GM12864 (cell line): ENCODE measurements at regions not wholly inside any gene's neighbourhood (a gene's known extent, or its start where the extent isn't known, plus 50 kb on each side); places are given as distances from the start of the nearest gene placed in this dataset.

ENCODE experiments used
- DNase-seq: peaks from one replicate; pipeline ENCODE4 v3.0.0-alpha.2; 2011; ENCODE audit warnings: low read depth
- H3K4me3 ChIP-seq: 2 replicates; pipeline ENCODE4 v1.5.1; 2011; ENCODE audit warnings: mild to moderate bottlenecking, low read depth, low read length, control low read depth
- TF ChIP-seq, protein P1 (sequence below): IDR thresholded peaks from 2 replicates; pipeline ENCODE4 v1.5.1; 2011; ENCODE audit warnings: low read depth, mild to moderate bottlenecking, moderate library complexity, low read length, control low read depth, inconsistent platforms; ENCODE audit errors: missing control alignments

DNA sequence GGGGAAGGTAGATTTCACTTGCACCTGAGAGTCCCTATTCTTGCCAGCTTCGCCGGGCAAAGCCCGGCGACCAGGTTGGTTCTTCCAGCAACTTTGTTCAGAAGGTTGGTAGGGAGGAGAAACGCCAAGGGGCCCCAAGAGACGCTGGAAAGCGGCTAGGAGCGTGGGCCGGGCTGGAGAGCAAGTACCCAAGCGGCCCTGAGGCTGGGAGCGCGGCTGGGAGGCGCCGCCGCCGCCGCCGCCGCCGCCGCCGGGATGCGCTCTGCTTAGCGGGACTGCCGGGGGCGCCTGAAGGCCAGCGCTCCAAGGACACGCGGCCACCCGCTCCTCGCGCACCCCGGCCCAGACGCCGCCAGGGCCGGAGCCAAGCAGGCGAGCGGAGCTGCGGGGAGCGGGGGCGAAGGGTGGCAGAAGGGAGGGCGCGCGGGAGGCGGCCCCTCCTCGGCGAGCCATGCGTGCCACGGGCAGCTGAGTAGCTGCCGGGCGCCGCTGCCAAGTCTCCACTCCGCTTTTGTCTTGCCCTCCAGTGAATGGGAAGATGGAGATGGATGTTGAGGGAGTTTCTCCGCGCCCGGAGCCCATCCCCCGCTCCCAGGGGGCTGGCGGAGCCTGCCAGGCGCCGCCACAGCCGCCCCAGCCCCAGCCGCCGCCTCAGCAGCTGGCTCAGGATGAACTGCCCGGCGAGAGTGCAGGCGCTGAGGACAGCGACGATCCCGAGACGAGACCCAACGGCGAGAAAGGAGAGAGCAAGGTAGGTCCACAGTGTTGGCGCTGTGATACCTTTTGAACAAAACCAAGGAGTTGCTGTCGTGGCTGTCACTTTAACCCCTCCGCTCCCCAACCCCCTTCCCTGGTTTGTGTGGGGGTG is 227.4 kb upstream of the AZI2 start:
- TF ChIP-seq, protein P1, sequence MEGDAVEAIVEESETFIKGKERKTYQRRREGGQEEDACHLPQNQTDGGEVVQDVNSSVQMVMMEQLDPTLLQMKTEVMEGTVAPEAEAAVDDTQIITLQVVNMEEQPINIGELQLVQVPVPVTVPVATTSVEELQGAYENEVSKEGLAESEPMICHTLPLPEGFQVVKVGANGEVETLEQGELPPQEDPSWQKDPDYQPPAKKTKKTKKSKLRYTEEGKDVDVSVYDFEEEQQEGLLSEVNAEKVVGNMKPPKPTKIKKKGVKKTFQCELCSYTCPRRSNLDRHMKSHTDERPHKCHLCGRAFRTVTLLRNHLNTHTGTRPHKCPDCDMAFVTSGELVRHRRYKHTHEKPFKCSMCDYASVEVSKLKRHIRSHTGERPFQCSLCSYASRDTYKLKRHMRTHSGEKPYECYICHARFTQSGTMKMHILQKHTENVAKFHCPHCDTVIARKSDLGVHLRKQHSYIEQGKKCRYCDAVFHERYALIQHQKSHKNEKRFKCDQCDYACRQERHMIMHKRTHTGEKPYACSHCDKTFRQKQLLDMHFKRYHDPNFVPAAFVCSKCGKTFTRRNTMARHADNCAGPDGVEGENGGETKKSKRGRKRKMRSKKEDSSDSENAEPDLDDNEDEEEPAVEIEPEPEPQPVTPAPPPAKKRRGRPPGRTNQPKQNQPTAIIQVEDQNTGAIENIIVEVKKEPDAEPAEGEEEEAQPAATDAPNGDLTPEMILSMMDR = no peak
- no peak for DNase-seq
- H3K4me3 ChIP-seq = no peak overlapping the region

DNA sequence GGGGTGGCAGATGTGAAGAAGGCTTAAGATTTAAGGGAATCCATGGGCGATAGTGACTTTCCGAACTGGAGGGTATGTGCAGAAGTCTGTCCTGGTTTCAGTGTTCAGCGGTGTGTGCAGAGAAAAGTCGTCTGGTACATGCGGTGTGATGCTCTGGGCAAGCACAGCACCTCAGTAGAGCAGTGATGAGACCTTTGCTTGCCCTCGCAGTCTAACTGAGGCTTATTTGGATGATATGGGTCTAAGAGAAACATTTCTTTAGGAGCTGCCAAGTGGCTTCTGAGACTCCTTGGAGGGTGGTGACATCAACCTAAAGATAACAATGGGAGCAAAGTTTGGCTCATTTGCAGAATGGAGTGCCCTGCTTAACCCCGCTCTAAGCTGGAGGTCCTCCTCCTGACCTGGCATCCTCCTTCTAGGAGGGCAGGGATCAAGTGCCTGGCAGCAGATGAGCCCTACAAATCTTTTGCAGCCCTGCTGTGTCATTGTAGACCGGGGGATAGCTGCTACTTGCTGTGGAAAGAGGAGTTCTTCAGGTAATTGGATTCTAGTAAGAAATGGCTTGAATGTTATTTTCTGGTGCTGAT is 228.1 kb upstream of the AZI2 start:
- no peak overlapping the region for H3K4me3 ChIP-seq
- DNase-seq = no peak

DNA sequence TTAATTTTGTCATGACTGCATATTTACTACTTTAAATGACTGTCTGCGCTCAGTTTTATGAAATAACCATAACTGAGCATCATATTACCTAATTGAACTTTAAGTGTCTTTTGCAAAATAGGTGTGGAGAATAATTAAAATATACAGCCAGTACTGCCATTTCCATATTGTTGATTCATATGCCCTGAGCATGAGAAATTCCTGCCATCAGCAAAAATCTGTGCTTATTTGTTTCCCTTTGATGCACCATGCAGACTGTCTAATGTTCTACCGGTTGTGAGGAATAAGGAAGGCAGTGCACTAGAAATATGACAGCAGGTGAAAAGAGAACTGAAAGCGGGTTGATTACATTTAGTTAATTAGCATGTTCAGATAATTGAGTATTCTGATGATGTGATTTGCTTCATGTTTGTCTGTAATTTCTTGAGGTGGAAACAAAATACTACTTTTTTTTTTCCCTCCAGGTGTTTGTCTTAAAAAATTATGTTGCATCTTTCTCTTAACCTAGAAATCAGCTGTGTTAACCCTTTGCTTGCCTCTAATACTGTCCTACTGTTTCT is 229.4 kb upstream of the AZI2 start:
- no peak overlapping the region for H3K4me3 ChIP-seq
- DNase-seq = no peak
- TF ChIP-seq, protein P1 = no peak

More for the DNA sequence above, 228.1 kb upstream of the AZI2 start:
- TF ChIP-seq, protein P1 = no peak

DNA sequence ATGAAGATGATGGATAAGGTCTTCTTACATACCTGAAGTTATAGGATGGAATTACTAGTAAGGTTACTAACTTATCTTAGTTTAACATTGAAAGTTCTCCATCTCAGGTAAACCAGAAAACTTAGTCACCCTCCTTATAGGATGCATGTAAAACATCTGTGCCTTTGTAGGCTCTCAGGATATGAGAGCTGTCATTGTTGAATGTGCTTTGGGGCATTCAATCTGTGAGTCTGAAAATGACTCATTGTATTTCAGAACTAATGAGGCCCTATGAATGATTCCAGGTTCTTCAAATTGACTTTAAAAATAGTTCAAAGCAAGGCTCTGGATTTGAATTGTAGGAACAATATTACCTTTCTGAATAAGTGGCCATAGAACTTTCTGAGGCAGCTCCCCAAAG is 237.7 kb upstream of the AZI2 start:
- no peak for DNase-seq
- no peak overlapping the region for H3K4me3 ChIP-seq
- TF ChIP-seq, protein P1 = no peak

DNA sequence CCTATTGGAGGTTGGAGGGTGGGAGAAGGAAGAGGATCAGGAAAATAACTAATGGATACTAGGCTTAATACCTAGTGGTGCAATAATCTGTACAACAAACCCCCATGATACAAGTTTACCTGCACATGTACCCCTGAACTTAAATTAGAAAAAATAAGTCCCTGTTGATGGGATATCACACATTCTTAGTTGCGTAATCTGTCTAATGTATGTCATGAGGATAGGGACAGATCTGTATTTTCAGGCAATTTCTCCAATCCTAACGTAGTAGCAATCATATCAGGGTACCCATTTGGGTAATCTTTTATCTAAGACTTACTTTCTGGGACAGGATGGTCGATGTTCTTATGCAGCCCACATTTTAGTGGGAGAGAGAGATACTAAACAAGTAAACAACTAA is 239.1 kb upstream of the AZI2 start:
- no peak for DNase-seq
- TF ChIP-seq, protein P1 = no peak
- H3K4me3 ChIP-seq = no peak overlapping the region

DNA sequence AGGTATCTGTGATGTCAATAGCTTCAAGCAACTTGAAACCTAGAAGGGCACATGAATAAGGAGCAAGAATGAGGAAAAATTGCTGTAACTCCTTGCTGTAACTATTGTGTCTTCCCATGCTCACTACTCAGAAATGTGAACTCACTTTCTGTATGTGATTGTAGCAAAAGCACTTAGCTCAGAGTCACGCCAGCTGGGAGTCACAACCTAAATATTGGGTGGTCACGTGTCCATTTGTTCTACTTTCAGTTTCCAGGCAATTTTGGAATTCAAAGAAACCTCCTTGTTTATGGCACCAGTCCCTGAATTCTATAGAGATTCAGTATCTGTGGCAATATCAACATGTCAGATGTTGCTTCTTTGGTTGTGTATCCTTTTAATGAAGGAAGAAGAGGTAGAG is 241.6 kb upstream of the AZI2 start:
- H3K4me3 ChIP-seq = no peak overlapping the region
- TF ChIP-seq, protein P1 = no peak
- no peak for DNase-seq
